ENCODE measurements at regions not wholly inside any gene's neighbourhood (a gene's known extent, or its start where the extent isn't known, plus 50 kb on each side); places are given as distances from the start of the nearest gene placed in this dataset.

GRCh38 chr12:47558625-47559345, 147.0 kb downstream of the RPAP3 start:
- no peak for DNase-seq

- no peak for DNase-seq
Measured at GRCh38 chr12:47557386-47557785, 148.4 kb downstream of the RPAP3 start.

DNA sequence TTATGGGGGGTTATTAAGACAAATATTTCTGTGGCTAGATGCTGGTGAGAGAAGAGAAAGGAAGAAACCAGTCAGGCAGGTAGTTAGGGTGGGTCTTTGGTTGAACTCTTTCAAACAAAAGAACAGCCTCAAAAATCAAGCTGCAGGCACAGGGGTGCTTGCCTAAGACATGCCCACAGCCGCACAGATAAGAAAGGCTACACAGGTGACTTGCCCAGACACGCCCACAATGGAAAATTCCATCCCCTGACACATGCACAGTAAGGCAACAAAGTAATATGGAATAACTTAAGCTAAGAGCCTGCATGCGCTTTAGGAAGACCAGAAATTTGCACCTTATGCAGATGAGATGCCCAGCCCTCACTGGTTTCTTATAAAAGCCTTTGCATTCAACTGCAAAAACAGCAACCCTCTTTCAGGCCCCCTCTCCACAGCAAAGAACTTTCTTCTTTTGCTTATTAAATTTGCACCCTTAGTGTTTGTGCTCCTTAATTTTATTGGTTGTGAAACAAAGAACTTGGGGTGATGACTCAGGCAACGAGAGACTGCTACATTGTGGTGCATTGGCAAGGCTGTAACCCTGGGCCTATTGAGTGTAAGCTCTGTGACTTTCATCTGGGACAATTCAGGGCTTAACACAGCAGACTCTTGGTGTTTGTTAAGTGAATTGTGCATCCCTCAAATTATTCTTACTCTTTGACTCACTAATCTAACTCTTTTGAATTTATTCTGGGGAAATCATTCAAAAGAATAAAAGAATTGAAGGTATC, 149.4 kb downstream of the RPAP3 start:
- DNase-seq, result no peak

DNA sequence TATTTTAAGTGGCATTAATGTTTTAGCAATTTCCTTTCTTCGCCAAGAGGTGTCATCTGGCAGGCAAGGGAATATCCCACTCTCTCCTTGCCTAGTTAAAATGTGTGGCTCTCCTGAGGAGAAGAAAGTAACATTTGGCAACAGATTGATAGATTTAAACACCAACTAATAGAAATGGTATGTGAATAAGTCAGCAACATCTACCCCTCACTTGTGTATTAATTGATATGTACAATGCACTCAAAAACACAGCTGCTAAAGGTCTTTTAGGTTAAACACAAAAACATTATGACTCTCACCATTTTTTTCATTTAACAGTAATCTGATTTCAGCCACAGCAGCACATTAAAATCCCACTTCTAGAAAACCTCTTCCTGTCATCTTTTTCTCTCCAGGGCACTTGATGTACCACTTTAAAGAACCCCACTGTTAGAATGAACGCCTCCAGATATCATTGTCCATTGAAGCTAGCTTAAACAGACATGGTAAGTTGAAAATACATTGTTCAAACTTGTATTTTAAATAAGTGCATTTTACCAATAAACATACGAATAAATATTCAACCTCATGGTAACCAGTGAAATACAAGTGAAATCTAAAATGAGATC, 151.7 kb downstream of the RPAP3 start:
- DNase-seq, result no peak

GRCh38 chr12:47553266-47553665, 152.6 kb downstream of the RPAP3 start:
- no peak for DNase-seq

GRCh38 chr12:47551426-47551851, 154.4 kb downstream of the RPAP3 start:
- no peak for DNase-seq

- DNase-seq, result no peak
Measured at GRCh38 chr12:47549258-47549657, 156.6 kb downstream of the RPAP3 start.

DNA sequence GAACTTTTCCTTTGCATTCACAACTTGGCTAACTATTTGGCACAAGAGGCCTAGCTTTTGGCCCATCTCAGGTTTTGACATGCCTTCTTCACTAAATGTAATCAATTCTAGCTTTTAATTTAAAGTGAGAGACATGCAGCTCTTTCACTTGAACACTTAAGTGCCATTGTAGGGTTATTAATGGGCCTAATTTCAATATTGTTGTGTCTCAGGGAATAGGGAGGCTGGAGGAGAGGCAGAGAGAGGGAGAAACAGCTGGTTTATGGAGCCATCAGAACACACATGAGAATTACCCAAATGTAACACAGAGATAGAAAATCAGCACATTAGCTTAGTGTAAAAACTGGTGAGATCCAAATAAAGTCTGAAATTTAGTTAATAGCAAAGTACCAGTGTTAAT, 157.4 kb downstream of the RPAP3 start:
- no peak for DNase-seq

DNA sequence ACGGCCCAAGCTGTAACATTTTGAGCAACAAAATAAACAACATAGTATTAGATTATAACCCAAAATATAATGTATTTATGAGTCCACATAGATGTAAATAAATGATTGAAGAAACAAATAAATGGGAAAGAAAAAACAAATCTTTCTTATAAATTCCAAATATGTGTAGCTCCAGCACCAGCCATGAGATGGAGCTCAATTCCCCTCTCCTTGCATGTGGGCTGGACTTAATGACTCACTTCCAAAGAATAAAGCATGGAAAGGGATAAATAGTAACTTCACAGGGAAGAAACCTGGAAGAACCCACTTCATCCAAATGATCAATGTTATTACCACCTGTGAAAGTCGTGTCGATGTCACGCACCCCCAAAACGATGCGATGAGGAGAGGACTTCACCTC, 158.8 kb downstream of the RPAP3 start:
- DNase-seq, result no peak

GRCh38 chr12:47545938-47546609, 159.8 kb downstream of the RPAP3 start:
- no peak for DNase-seq

DNA sequence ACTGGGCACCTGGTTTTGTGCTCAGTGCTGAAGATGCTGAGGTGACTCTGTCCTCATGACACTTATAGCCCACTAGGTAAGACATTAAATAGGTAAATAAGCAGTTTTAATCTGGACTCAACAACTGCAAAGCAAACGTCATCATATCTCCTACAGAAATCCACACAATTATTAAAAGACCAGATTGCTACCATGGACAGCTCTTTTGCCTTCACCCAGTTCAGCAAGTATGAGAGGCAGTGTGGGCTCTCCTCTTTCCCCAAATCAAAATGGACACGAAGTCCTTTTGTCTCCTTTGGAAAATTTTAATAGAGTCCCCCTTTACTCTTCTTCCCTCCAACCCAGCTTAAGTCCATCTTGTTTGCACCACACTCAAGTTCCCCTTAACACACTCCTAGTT, 171.1 kb downstream of the RPAP3 start:
- no peak for DNase-seq

DNA sequence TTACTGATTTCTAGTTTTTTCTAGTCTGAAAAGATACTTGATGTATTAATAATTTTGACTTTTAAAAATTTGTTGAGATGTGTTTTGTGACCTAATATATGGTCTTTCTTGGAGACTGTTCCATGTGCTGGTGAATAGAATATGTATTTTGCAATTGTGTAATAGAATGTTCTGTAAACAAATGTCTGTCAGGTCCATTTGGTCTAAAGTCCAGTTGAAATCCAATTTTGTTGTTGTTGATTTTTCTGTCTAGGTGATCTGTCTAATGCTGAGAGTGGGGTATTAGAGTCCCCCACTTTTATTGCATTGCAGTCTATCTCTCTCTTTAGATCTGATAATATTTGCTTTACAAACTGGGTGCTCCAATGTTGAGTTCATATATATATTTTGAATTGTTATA, 175.8 kb downstream of the RPAP3 start:
- DNase-seq, result no peak

DNA sequence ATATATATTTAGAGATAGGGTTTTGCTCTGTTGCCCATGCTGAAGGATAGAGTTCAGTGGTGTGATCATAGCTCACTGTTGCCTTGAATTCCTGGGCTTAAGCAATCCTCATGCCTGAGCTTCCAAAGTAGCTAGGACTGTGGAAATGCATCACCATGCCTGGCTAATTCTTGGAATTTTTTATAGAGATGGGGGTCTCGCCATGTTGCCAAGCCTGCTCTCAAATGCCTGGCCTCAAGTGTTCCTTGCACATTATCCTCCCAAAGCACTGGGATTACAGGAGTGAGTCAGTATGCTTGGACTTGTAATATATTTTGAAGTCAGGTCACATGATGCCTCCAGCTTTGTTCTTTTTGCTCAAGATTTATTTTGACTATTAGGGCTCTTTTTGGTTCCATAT, 178.0 kb downstream of the RPAP3 start:
- no peak for DNase-seq

GRCh38 chr12:47520029-47520428, 185.8 kb downstream of the RPAP3 start:
- DNase-seq, result no peak

DNA sequence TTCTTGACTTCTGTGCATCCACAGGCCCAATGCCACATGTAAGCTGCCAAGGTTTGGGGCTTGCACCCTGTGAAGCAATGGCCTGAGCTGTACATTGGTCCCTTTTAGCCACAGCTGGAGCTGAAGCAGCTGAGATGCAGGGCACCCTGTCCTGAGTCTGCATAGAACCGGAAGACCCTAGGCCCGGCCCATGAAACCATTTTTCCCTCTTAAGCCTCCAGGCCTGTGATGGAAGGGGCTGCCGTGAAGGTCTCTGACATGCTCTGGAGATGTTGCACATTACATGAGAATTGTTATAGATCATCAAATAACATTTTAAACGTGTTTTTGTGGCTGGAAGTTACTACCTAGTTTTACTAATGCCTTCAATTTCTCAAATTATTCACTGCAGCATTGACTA, 188.7 kb downstream of the RPAP3 start:
- DNase-seq, result no peak

- DNase-seq, result no peak
Measured at GRCh38 chr12:47509398-47509851, 196.4 kb downstream of the RPAP3 start.

- no peak for DNase-seq
Measured at GRCh38 chr12:47507221-47507620, 198.6 kb downstream of the RPAP3 start.

- DNase-seq, result no peak
Measured at GRCh38 chr12:47504775-47505446, 200.9 kb downstream of the RPAP3 start.

DNA sequence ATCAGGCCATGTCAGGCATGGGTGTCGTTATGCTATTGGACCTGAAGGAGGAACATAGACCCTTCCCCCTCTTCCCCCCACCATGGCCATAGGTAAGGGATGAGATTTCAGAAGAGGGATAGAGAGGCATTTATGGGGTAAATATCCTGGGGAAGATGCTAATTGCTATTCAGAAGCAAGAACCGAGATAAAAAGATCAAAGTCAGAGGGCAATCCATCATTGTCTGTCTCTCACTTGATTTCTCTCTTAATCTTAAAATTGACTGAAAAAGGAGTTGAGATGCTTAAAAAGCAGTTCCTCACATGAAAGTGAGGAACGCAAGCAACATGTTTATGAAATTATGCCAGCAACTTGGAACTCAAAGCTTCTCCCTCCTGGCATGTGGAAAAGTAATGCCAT, 212.0 kb downstream of the RPAP3 start:
- DNase-seq, result no peak

GRCh38 chr12:47491516-47492305, 214.1 kb downstream of the RPAP3 start:
- DNase-seq, result no peak

GRCh38 chr12:47488888-47489287, 216.9 kb downstream of the RPAP3 start:
- DNase-seq, result no peak

DNA sequence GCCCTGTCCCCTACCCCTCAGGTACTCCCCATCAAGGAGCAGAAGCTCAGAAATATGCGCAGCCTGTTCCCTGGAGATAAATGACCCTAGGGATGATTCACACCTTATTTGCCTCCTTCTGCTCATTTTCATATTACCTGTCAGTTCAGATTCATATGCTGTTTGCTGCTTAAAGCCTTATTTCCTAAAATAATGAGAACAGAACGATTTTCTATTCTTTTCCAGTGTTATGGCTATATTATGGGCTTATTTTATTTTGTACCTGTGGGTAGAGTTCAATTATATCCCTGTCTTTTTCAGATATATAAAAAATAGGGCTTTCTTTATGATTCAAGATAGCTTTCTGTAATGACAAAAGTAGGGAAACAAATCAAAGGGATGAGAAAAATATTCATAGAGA, 224.8 kb downstream of the RPAP3 start:
- no peak for DNase-seq

All from activated CD4-positive, CD25-positive, alpha-beta regulatory T cell (primary cell).